HUES64 (cell line): ENCODE measurements at regions not wholly inside any gene's neighbourhood (a gene's known extent, or its start where the extent isn't known, plus 50 kb on each side); places are given as distances from the start of the nearest gene placed in this dataset.

Experiments
- H3K27ac ChIP-seq: 2 replicates; pipeline ENCODE4 v1.7.0; 2013; ENCODE audit warnings: low read depth, low read length, inconsistent platforms
- H3K27me3 ChIP-seq: 2 replicates; pipeline ENCODE4 v1.6.1; 2013; ENCODE audit warnings: mild to moderate bottlenecking, low read length; ENCODE audit not compliant: insufficient read depth
- H3K36me3 ChIP-seq: 2 replicates; pipeline ENCODE4 v1.6.1; 2013; ENCODE audit warnings: mild to moderate bottlenecking, low read length; ENCODE audit not compliant: insufficient read depth
- H3K4me1 ChIP-seq: 2 replicates; pipeline ENCODE4 v1.6.1; 2013; ENCODE audit warnings: mild to moderate bottlenecking, low read length, moderate library complexity; ENCODE audit not compliant: insufficient read depth
- H3K4me3 ChIP-seq: 2 replicates; pipeline ENCODE4 v1.5.1; 2013; ENCODE audit warnings: mild to moderate bottlenecking, low read length, moderate library complexity
- H3K9ac ChIP-seq: 2 replicates; pipeline ENCODE4 v1.6.1; 2013; ENCODE audit warnings: mild to moderate bottlenecking, low read depth, low read length
- H3K9me3 ChIP-seq: 2 replicates; pipeline ENCODE4 v1.6.1; 2013; ENCODE audit warnings: low read depth, low read length; ENCODE audit not compliant: insufficient read depth
- WGBS: fragments of 150-250, 120-280 bp; methylation state at CpG from one replicate; pipeline ENCODE4 v1.1.7; 2013; ENCODE audit warnings: missing lambda C conversion rate; 5-methylcytosine and 5-hydroxymethylcytosine counted together

DNA sequence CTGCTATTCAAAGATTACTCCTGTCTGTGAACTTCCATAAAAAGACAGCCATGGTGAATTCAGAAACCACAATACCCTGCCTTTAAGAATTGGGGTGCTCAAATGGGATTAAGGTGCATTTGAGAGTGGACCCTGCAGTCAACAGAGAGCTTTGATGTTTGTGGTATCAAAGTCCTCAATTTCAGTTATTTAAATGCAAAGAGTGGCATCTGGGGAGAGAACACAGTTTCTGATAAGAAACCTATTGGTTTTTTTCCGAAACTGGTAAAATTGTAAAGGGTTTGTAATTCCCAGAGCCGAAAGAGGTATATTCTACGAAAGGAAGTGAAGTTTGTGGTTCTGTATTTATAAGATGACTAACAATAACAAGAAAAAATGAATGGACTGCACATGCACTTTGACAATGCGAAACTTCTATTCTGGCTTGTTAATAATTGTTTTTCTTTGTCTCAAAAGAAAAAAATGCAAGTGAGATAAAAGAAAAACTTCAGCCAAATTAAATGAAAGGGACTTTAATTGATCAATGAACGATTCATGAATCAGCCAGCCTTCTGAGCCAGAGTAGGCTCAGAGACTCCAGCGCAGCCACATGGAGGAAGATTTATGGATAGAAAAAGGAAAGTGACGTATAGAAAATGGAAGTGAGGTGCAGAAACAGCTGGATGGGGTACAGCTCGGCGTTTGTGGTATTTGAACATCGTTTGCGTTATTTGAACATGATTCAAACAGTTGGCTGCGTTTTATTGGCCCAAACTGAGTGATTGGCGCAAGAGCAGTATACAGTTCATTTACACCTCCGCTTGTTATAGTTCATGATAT, 70.5 kb upstream of the DUSP22 start:
- no peaks in the 10 kb centered on the region for H3K27me3 ChIP-seq
- H3K9ac ChIP-seq, result no peak overlapping the region
- H3K27ac ChIP-seq, result no peak overlapping the region
- 94% methylated on average over 14 of the region's 14 CpGs for WGBS
- H3K36me3 ChIP-seq, result no peaks in the 10 kb centered on the region
- peaks cover 20% of the 10 kb centered on the region; the same call in 1 of the 2 replicates for H3K4me1 ChIP-seq
- no peaks in the 10 kb centered on the region for H3K9me3 ChIP-seq
- no peak overlapping the region for H3K4me3 ChIP-seq

DNA sequence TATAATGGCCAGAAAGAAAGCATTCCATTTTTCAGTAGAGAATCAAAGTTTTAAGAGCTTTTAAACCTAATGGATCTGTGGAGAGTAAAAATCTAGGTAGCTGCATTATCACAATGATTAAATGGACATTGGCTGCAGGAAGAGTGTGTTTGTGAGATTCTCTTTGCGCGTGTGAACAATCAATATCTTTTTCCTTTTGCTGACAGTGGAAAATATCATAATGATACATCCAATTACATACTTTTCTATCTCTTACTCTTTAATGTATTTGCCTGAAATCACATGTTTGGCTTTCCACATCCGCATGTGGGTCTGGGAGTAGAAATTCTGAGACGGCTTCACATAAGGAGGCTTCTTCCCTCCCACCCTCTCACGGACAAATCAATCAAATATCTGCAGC, 69.8 kb upstream of the DUSP22 start:
- Histone ChIP-seq H3K4me1 (peaks cover 20% of the 10 kb centered on the region; the same call in 1 of the 2 replicates), H3K9ac (no peak overlapping the region), H3K9me3 (no peaks in the 10 kb centered on the region), H3K36me3 (no peaks in the 10 kb centered on the region), H3K4me3 (no peak overlapping the region), H3K27ac (no peak overlapping the region), H3K27me3 (no peaks in the 10 kb centered on the region)
- 98% methylated on average over 3 of the region's 5 CpGs for whole genome bisulfite sequencing

DNA sequence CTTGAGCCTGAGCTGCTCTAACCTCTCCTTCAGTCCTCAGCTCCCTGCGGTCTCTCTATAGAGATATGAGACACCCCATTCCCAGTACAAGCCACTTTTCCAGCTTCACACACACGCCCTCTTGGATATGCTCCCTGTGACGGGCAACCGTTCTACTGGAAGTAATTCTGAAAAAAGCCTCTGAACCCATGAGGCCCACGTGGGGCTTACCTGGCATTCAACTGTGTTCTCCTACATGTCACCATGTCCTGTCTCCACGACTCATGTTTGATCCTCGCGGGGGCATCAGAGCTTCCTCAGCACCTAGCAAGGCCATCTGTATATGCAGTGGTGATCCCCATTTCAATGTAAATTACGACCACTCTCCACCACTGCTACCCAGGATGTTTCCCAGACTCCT, 69.2 kb upstream of the DUSP22 start:
- H3K36me3 ChIP-seq, result no peaks in the 10 kb centered on the region
- no peak overlapping the region for H3K27ac ChIP-seq
- peaks cover 20% of the 10 kb centered on the region; the same call in 1 of the 2 replicates for H3K4me1 ChIP-seq
- no peaks in the 10 kb centered on the region for H3K27me3 ChIP-seq
- no peaks in the 10 kb centered on the region for H3K9me3 ChIP-seq
- no peak overlapping the region for H3K4me3 ChIP-seq
- WGBS, result 55% methylated on average over 9 of the region's 9 CpGs
- H3K9ac ChIP-seq, result no peak overlapping the region

DNA sequence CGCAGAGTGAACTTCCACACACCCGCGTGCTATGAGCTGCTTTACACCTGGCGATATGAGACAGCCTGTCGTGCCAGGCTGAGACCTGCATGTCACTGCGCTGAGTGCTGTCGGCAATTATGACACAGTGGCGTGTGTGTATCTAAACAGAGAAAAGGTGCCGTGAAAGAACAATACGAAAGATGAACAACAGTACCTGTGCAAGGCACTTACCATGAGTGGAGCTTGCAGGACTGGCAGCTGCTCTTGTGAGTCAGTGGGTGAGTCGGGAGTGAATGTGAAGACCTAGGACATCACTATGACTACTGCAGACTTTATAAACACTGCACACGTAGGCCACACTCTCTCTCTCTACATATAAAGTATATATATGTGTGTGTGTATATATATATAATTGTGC, 68.5 kb upstream of the DUSP22 start:
- Histone ChIP-seq H3K27me3 (no peaks in the 10 kb centered on the region), H3K36me3 (no peaks in the 10 kb centered on the region), H3K9me3 (no peaks in the 10 kb centered on the region), H3K4me1 (peaks cover 20% of the 10 kb centered on the region; the same call in 1 of the 2 replicates), H3K9ac (no peak overlapping the region), H3K27ac (no peak overlapping the region), H3K4me3 (no peak overlapping the region)
- WGBS, result 95% methylated on average over 11 of the region's 12 CpGs

DNA sequence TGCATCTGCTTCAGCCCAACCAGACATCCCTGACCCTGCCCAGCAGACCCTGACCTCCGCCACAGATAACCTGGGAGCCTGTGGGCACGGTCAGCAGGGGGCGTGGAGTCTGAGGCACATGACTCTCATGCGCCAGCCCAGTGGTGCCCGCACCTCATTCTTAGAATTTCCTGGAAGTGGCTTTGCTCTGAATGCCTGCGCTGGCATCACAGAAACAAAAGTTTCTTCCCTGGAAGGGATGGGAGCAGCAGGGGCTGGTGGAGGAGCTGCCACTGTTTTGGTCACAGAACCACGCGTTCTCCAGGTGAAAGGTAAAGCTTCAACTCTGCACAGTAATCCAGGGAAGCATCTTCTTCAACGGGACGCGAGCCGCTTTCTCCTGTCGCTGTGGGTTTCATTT, 67.9 kb upstream of the DUSP22 start:
- WGBS, result 95% methylated on average over 13 of the region's 13 CpGs
- Histone ChIP-seq H3K4me1 (peaks cover 20% of the 10 kb centered on the region; the same call in 1 of the 2 replicates), H3K27me3 (no peaks in the 10 kb centered on the region)

DNA sequence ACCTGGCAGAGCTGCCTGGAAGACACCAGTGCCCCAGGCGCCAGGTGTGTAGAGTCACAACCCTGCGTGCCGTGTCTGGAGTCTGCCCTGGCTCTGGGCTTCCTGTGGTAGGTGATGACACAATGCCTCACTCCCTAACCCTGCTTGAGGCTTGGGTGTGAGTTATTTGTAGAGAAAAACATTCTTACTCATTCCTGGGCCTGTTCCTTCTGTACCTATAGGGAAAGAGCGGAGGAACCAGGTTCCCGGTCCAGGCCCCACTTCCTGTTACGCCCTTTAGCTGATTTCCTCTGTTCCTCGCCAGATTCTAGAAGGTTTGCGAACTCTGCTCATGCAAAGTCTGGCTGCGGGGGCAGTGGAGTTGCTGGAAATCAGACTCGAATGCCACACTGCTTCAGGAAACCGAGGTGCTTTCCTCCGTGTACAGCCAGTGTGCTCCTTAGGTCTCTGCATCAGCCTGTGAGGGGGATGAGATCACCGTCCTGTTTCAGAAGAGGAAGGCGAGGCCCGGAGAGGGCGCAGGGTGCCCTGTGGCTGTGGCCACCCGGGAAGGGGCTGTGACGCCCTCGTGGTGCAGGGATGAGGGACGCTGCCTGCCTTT, 67.1 kb upstream of the DUSP22 start:
- Histone ChIP-seq H3K36me3 (no peaks in the 10 kb centered on the region), H3K27me3 (no peaks in the 10 kb centered on the region), H3K9ac (no peak overlapping the region), H3K4me3 (no peak overlapping the region), H3K27ac (no peak overlapping the region), H3K9me3 (no peaks in the 10 kb centered on the region), H3K4me1 (peaks cover 17% of the 10 kb centered on the region; the same call in 1 of the 2 replicates)
- WGBS, result 93% methylated on average over 20 of the region's 20 CpGs

More for the DNA sequence above, 67.9 kb upstream of the DUSP22 start:
- Histone ChIP-seq H3K9me3 (no peaks in the 10 kb centered on the region), H3K4me3 (no peak overlapping the region), H3K36me3 (no peaks in the 10 kb centered on the region), H3K9ac (no peak overlapping the region), H3K27ac (no peak overlapping the region)

DNA sequence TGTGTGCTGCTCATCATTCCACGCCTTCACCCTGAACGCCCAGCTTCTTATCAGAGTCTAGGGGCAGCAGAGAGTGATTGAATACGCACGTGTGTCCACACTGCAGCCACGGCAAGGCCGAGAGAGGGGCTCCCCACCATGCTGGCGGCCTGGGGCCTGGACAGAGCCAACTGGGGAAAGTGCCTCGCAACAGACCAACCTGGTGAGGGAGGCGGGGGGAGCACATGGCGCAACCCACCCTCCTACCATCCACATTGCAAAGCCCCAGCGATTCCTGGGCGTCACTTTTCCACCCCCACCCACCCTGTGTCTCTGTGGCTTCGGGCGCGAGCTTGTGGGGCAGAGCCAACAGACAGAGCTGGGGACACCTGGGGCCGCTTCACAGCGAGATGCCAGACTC, 66.4 kb upstream of the DUSP22 start:
- H3K27ac ChIP-seq, result no peak overlapping the region
- H3K27me3 ChIP-seq, result no peaks in the 10 kb centered on the region
- H3K4me3 ChIP-seq, result no peak overlapping the region
- H3K36me3 ChIP-seq, result no peaks in the 10 kb centered on the region
- no peak overlapping the region for H3K9ac ChIP-seq
- WGBS, result 94% methylated on average over 17 of the region's 17 CpGs
- no peaks in the 10 kb centered on the region for H3K9me3 ChIP-seq
- H3K4me1 ChIP-seq, result peaks cover 10% of the 10 kb centered on the region; the same call in 1 of the 2 replicates

DNA sequence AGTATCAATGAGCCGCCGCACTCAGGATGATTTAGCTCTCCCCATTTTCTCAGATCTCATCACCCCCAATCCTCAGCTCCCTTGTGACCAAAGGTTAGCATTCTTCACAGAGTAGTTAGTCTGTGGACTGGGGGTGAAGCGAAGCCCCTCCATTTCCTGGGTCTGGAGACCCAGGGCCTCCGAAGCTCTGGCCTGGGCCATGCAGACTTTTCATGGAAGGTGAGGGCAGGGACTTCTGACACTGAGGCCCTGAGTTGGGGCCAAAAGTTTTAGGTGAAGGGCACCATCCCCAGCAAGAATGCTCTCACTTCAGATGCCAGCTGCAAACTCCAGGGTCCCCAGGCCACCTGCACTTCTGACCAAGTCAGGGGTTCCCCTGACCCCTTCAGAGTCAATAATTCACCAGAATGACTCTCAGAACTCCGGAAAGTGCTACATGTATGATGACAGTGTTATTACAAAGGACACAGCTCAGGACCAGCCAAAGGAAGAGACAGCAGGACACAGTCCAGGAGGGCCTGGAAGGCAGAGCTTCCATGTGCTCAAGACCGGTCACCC, 65.7 kb upstream of the DUSP22 start:
- H3K4me3 ChIP-seq, result no peak overlapping the region
- peaks cover 6% of the 10 kb centered on the region; the same call in 1 of the 2 replicates for H3K4me1 ChIP-seq
- no peaks in the 10 kb centered on the region for H3K9me3 ChIP-seq
- WGBS, result 96% methylated on average over 6 of the region's 6 CpGs
- H3K27ac ChIP-seq, result no peak overlapping the region
- H3K27me3 ChIP-seq, result no peaks in the 10 kb centered on the region
- no peak overlapping the region for H3K9ac ChIP-seq
- no peaks in the 10 kb centered on the region for H3K36me3 ChIP-seq

DNA sequence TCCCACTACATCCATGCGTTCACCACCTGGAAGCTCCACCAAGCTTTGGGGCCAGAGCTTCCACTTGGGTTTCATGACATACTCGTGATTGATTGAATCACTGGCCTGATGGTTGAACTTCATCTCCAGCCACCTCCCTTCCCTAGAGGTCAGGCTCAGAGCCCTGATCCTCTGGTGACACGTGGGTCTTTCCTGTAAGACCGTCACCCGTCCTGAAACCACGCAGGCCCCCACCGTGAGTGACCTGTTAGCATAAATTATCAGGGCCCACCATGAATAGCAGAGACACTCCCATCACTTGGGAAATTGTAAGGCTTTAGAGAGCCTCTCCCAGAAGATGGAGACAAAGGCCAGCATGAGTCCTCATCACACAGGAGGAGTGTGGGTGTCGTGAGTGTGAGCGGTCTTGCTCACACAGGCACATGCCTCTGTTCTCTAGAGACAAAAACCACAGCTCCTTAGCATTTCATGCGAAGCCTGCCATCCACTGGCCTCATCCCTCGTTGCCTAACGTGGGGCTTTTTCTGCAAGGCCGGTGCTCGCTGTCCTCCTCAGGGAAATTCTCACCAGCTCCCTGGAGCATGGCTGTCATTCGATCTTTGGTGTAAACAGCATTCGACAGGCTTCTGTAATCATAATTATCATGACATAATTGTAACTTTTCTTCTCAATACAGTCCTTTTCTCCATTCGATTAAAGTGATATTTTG, 65.1 kb upstream of the DUSP22 start:
- H3K9me3 ChIP-seq, result no peaks in the 10 kb centered on the region
- WGBS, result 91% methylated on average over 17 of the region's 17 CpGs
- no peaks in the 10 kb centered on the region for H3K36me3 ChIP-seq
- H3K4me3 ChIP-seq, result no peak overlapping the region
- no peak overlapping the region for H3K27ac ChIP-seq
- H3K27me3 ChIP-seq, result no peaks in the 10 kb centered on the region
- H3K4me1 ChIP-seq, result peaks cover 5% of the 10 kb centered on the region; the same call in 1 of the 2 replicates
- no peak overlapping the region for H3K9ac ChIP-seq

DNA sequence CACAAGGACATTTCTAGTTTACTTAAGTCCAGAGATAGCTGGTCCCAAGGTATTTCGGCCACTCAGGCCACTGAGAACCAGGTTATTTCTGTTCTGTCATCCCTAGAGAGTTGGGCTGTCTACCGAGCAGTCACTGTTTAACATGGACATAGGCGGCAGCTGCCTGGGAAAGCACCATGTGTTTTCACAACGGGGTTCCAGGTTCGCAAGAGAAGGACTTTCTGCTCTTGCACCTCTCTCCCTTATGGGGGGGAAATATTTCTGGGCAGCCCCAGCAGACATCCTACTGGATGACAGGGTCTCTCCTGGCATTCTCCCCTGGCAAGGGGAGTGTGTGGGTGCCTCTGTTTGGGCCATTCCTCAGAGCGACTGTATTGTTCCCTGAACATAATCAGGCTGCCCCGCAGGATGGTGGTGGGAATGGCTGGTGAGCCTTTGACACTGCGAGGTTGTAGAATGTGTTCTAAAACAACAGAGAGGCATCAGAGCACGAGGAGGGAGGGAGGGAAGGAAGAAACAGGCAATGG, 64.4 kb upstream of the DUSP22 start:
- Histone ChIP-seq H3K27ac (no peak overlapping the region), H3K36me3 (no peaks in the 10 kb centered on the region), H3K4me3 (no peak overlapping the region), H3K27me3 (no peaks in the 10 kb centered on the region), H3K9me3 (no peaks in the 10 kb centered on the region), H3K9ac (no peak overlapping the region), H3K4me1 (peaks cover 4% of the 10 kb centered on the region; the same call in 1 of the 2 replicates)
- 88% methylated on average over 9 of the region's 9 CpGs for WGBS
